Adrenal gland (tissue), 9 donors: ENCODE measurements at regions not wholly inside any gene's neighbourhood (a gene's known extent, or its start where the extent isn't known, plus 50 kb on each side); places are given as distances from the start of the nearest gene placed in this dataset.

Source experiments
- DNase-seq, 7 donors: peaks; one replicate each; pipeline ENCODE4 v3.0.0-alpha.2; 2019 to 2020
- H3K27ac ChIP-seq, 5 donors: fragments of 200-600 bp; sonication (generic) in 4 of 5; 1 replicate in 3 of 5; 2 replicates in 2 of 5; pipeline versions ENCODE4 v1.5.1 to v1.8.0; 2016 to 2020; ENCODE audit warnings: mild to moderate bottlenecking in 1 of 5
- H3K27me3 ChIP-seq: fragments of 200-600 bp; 2 replicates; pipeline ENCODE4 v1.8.0; 2021
- H3K36me3 ChIP-seq, 2 donors: fragments of 200-600 bp; replicated peaks in 1 of 2; 1 replicate in 1 of 2; 2 replicates in 1 of 2; pipeline versions ENCODE4 v1.5.1 to v1.8.0; 2018 to 2022
- H3K4me1 ChIP-seq, 2 donors: fragments of 200-600 bp; replicated peaks in 1 of 2; 1 replicate in 1 of 2; 2 replicates in 1 of 2; pipeline versions ENCODE4 v1.5.1 to v1.8.0; 2018 to 2021
- H3K4me3 ChIP-seq, 4 donors: fragments of 200-600 bp; sonication (generic) in 3 of 4; one replicate each; pipeline ENCODE4 v1.5.1; 2016 to 2018
- H3K9me3 ChIP-seq, 3 donors: fragments of 200-600 bp; sonication (generic) in 1 of 3; replicated peaks in 1 of 3; 1 replicate in 2 of 3; 2 replicates in 1 of 3; pipeline versions ENCODE4 v1.5.1 to v1.8.0; 2016 to 2021
- CTCF ChIP-seq, 6 experiments: fragments of 450-650 bp in 4 of 6; fragments of 200-600 bp in 2 of 6; sonication (generic) in 1 of 6; IDR thresholded peaks; 1 replicate in 5 of 6; 2 replicates in 1 of 6; pipeline versions ENCODE4 v1.5.1 to v1.8.0; 2016 to 2021; ENCODE audit warnings: antibody characterized with exemption in 6 of 6, mild to moderate bottlenecking in 2 of 6, moderate library complexity in 1 of 6
- POLR2A ChIP-seq, 2 donors: fragments of 450-650 bp; IDR thresholded peaks; one replicate each; pipeline ENCODE4 v1.6.1; 2017; ENCODE audit warnings: antibody characterized with exemption in 2 of 2, mild to moderate bottlenecking in 2 of 2, moderate library complexity in 1 of 2
- WGBS, 4 donors: extraction: QIAGEN DNeasy Blood & Tissue Kit in 2 of 4; methylation state at CpG; one replicate each; pipeline versions ENCODE4 v1.1.5 to v1.1.7; 2013 to 2017; 5-methylcytosine and 5-hydroxymethylcytosine counted together
- intact Hi-C, 2 donors: fragments of 100-400 bp; cut with DNase I; formaldehyde crosslinking; loops; one replicate each; pipeline versions ENCODE4 v1.14.1 to v1.15.0; 2022 to 2023
- donor health status: healthy with polysubstance abuse.
- donor health status: Bipolar disorder and iron deficiency.
- donor health status: DM: yes; HTN: yes; CAD: no.
- donor health status: DM: no; HTN: no; CAD: no.
- donor health status: DM: no; HTN: no; CAD: no.

- H3K36me3 ChIP-seq: no peaks in the 10 kb centered on the region
- DNase-seq: peak in 2 of 7 donors; percentile 1
- H3K4me1 ChIP-seq: no peaks in the 10 kb centered on the region
- peaks cover 4% of the 10 kb centered on the region for H3K27me3 ChIP-seq
- H3K9me3 ChIP-seq: no peaks in the 10 kb centered on the region
- no peak overlapping the region for H3K4me3 ChIP-seq
- TF ChIP-seq CTCF (IDR thresholded peaks at IDR 0.05): no peak
- no peak for TF ChIP-seq POLR2A (IDR thresholded peaks at IDR 0.05)
- 55 to 75% (median 64%) methylated on average over 11 of the region's 11 CpGs for WGBS, 4 donors
- intact Hi-C loops: no loop called here
- H3K27ac ChIP-seq: no peak overlapping the region
Observed at GRCh38 chr16:86087896-86088230, 188.9 kb downstream of the IRF8 start.

GRCh38 chr16:86088287-86088686 lies 189.3 kb downstream of the IRF8 start:
- Histone ChIP-seq H3K36me3 (no peaks in the 10 kb centered on the region), H3K27me3 (peaks cover 4% of the 10 kb centered on the region), H3K27ac (no peak overlapping the region), H3K4me3 (no peak overlapping the region), H3K4me1 (no peaks in the 10 kb centered on the region), H3K9me3 (no peaks in the 10 kb centered on the region)
- DNase-seq: peak in 1 of 7 donors; percentile 2
- TF ChIP-seq CTCF (IDR thresholded peaks at IDR 0.05): no peak
- TF ChIP-seq POLR2A (IDR thresholded peaks at IDR 0.05): no peak
- intact Hi-C loops: no loop called here
- WGBS, 4 donors: 68 to 80% (median 72%) methylated on average over 5 of the region's 5 CpGs

GRCh38 chr16:86088816-86089215 lies 189.9 kb downstream of the IRF8 start:
- Histone ChIP-seq H3K9me3 (no peaks in the 10 kb centered on the region), H3K4me1 (no peaks in the 10 kb centered on the region), H3K36me3 (no peaks in the 10 kb centered on the region), H3K4me3 (no peak overlapping the region), H3K27ac (no peak overlapping the region), H3K27me3 (peaks cover 4% of the 10 kb centered on the region)
- TF ChIP-seq CTCF (IDR thresholded peaks at IDR 0.05) (no peak), POLR2A (IDR thresholded peaks at IDR 0.05) (no peak)
- WGBS, 4 donors: 60 to 82% (median 82%) methylated on average over 1 to 9 of the region's 9 CpGs; no CpG with 5 or more reads in 1 of the 4 donors
- intact Hi-C loops: no loop called here
- peak in 1 of 7 donors; percentile 5 for DNase-seq

- 66 to 83% (median 73%) methylated on average over 9 to 14 of the region's 14 CpGs for WGBS, 4 donors
- Histone ChIP-seq H3K4me1 (no peaks in the 10 kb centered on the region), H3K9me3 (no peaks in the 10 kb centered on the region), H3K27ac (no peak overlapping the region), H3K36me3 (no peaks in the 10 kb centered on the region), H3K27me3 (peaks cover 4% of the 10 kb centered on the region), H3K4me3 (no peak overlapping the region)
- TF ChIP-seq POLR2A (IDR thresholded peaks at IDR 0.05) (no peak), CTCF (IDR thresholded peaks at IDR 0.05) (no peak)
- intact Hi-C loops: no loop called here
- DNase-seq: peak in 1 of 7 donors; percentile 4
Observed at GRCh38 chr16:86089334-86089900, 190.5 kb downstream of the IRF8 start.
